GM19438 (cell line): ENCODE measurements at regions not wholly inside any gene's neighbourhood (a gene's known extent, or its start where the extent isn't known, plus 50 kb on each side); places are given as distances from the start of the nearest gene placed in this dataset.

Source experiments
- ATAC-seq: cut with Tn5 transposase; IDR thresholded peaks from one replicate; pipeline ENCODE4 v1.9.1; 2021; ENCODE audit warnings: low read depth; ENCODE audit not compliant: unreplicated experiment

DNA sequence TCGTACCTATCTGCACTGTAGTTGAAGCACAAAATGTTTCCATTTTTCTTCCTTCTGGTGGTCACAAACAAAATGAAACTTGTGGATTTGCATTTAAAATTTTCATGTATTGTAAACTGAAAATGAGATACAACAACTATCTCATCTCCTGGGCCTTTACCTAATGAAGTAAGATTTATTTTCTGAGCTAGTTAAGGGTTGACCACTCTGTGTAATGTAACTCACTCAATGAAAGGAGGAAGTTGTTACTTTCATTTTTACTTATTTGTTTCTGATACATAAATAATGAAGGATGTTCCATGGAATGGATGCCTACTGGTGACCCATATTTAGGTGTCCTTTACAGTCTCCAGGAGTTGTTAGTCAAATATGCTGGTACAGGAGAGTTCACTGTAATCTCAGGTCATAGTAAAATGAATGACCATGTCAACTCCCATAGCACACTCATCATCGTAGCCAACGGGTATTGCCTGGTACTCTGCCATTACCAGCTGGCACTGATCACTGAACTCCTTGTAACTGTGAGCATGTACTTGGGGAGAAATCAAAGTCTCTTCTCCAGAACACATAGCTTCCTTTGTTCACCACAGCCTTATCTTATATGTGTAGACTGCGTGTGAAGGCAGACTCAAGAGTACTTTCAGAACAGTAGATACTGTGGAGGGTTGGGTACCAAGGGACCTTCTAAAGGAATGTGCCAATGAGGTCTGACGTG, 474.2 kb upstream of the ROBO2 start:
- no peak for ATAC-seq

DNA sequence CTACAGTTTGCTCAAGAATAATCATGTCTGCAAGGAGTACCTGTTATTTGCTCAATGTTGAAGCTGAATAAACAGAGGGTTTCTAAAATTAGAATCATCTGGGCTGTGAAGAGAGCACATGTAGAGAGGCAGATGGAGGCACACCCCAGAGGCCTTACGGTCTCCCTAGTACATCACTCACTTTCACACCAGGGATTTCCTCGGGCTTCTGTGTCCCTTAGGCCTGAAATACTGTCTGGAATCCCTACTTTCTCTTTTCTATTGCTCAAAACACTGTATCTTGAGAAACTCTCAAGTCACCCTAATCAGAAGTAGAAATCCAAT, 473.7 kb upstream of the ROBO2 start:
- ATAC-seq = no peak

DNA sequence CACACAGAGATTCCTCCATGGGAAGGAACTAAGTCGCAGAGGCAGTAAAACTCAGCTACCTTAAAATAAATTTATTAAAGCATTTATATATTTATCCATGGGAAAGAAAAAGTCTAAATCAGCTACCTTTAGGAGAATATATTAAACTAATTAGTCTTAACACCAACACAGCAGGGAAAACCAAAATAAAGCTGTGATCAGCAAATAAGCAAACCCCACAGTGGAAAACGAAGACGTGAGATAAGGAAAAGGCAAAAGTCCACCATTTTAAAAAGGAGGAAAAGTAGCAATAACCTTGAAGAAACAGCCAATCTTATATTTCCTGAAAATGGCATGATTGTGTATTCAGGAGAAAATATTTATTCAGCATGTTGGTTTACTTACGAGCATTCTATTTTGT, 473.0 kb upstream of the ROBO2 start:
- no peak for ATAC-seq

DNA sequence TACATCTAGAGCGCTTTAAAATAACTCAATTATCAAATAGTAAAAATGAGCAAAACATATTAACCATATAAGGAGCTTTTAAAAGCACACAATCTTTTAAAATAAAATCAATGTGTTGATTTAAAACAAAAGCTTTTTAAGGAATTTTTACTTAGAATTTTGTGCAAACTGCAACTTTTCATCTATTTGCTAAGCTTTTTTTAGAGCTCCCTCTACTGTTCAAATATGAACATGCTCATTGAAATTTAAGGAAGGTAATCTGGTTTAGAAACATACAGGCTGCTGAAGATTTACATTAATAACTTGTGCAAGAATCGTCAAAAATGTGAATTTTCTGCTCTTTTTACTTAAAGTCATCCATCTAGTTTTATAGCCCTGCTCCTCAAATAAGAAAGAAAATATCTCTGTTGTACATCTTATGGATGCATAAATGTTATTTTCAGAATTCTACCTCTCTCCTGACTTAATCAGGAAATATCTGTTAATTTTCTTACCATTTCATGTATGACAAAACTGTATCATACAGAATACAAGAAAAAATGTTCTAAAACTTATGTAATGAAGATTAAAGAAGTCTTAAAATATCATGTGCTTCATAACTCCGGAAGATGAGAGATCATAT, 469.4 kb upstream of the ROBO2 start:
- ATAC-seq = no peak

DNA sequence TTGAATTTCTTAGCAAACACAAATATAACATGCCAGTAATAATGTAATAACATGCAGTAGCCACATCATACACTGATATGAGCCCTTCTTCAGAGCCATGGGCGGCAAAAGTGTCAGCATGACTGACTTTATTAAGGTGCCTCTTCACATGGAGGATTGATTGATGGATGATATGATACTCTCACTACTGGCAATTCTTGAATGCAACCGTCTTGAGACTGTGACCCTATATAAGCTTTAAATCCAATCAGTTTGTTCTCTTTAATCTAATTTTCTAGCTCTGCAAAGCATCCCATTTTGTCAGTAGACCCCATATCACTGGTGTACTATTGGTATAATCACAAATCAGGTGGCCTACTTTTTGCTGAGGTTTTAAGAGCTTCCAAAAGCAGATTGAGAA, 463.7 kb upstream of the ROBO2 start:
- no peak for ATAC-seq

DNA sequence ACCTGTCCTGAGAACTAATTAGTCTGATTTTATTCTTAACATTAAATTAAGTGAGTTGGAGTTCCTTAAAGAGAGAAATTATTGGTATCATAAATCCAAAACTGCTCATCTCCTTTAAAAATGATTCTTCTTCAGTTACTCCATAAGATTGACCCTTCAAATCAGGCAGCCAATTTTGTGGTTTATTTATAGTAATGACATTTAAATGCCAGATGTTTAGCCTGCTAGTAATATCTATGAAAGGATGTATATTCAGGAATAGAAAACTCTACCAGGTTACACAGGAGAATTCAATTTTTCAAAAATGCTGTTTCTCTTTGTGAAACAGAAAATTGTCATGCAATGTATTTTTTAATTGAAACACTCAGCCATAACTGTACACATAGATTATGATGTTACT, 457.8 kb upstream of the ROBO2 start:
- no peak for ATAC-seq

DNA sequence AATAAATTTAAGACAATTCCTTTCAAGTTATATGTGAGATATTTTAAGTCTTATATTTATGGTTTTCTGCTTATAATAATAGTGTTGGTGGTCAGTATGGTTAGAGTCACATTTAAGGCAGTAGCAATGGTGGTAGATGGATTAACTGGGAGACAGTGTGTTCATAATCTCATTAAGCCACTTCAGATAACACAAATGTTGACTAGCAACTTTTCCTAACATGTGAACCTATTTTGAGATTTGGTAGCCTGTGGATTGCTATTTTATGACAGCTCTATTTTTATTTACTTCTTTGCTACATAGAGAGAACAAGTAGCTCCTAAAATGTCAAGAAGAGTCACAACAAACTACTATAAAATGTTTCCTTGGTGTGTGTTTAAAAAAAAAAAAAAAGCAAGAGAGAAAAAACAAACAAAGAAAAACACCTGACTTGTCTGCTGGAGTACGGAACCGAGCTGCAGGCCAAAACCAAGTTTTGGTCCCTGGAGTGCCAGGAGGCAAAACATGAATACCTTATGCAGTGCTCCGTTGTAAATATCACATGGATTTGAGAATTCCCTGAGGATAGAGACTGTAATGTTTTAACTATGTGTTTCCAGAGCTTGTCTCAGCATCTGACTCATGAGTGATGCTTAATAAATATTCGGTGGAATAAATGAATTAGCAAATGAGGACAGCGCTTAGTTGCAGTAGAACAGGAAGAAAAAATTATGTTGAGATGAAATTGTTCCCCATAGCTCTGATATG, 457.1 kb upstream of the ROBO2 start:
- ATAC-seq = no peak

DNA sequence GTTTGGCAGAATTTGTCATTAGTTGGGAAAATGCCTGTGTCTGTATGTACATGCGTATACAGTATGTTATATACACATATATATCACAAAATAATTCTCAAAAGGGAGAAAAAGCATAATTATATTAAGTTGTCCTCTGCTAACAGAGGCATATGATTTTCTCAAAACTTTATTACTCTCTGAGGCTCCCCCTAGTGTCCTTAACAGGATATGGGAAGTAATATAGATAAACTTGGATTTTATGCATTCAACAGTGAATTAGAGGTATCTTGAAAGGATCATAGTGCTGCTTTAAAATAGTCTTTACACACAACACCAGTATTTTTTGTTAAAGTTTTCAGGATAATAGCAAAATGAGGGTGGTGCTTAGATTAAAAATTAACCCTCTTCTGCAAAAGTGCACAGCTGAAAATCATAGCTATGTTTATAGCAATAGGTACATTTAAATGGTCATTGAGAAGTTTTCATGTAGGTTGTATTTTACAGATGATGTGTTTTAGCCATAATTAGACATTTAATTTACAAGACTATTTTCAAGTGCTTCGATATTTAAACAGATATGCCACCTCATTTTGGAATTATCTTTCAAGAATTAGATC, 454.0 kb upstream of the ROBO2 start:
- no peak for ATAC-seq

DNA sequence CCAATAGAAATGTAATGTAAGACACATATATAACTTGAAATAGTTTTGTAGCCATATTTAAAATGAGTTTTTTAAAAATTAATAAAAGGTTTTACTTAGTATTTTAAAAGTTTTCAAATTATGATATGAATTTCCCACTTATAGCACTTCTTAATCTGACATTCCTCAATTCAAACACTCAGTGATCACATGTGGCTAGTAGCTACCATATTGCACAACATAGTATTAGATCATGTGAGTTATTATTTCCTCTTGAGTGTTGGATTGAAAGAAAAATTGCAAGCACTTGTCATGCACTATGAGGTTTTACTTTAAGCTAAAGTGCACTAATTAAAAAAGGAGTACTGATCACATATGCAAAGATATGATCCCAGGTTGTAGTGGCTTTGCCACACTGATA, 453.4 kb upstream of the ROBO2 start:
- ATAC-seq = no peak

DNA sequence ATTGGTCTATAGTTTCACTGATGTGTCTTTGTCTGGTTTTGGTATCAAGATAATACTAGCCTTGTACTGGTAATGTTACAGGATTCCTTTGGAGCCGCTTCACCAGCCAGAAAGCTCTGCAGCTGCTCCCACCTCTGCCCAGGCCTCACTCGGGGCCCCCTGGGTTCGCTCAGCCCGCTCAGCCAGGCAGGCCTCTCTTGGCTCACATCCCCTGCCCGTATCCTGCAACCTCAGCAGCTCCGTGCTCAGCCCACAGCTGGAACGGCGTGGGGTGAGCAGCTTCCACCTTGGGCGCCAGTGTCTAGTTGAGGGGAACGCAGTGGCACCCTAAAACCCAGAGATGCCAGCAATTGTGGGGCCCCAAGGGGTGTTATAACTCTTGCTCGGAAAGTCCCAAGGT, 429.7 kb upstream of the ROBO2 start:
- no peak for ATAC-seq

DNA sequence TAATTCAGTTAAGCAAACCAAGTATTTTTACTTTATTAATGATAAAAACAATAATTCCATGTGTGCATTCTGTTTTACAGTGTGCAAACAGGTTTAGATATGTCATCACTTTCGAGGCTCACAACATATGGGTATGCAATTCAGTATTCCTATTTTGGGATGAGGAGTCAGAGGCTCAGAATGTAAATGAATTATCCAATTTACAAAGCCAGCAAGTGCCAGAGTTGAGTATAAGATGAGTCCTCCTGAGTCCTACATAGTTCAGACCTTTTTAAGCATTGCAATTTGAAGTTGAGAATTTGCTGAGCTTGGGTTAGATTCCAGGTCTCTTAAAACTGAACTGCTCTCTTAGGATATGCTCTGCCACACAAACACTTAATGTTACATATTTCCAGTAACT, 424.2 kb upstream of the ROBO2 start:
- ATAC-seq = no peak

DNA sequence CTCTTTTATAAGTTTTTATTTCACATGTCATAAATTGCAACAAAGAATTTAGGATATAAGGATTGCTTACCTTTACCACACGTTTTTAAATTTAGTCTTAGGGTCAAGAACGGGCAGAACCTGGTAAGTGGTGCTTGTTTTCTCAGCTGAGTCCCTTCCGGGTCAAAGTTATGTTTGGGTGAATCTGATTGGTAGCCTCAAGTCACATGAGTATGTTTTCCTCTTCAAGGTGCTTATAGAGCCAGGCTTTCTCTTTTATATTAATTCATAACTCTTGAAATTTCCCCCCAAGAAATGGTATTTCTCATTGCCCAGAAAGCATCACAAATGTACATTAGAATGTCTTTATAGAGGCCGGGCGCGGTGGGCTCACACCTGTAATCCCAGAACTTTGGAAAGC, 415.7 kb upstream of the ROBO2 start:
- ATAC-seq = no peak

DNA sequence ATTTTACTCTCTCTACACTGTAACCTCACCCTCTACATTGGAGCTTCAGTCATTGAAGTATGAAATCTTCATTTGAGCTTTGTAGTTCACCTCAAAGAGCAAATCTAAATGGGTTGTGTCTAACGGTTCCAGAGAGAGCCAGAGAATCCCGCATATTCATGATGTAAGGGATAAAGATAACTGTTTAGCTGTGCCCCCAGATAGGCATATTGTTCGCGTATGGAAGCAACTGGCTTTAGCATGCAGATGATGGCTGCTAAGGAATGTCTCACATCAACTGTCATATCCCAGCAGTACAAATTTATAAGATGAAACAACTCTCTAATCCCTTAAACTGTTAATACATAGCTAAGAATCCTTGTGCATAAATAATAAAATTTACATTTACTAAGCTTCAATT, 412.7 kb upstream of the ROBO2 start:
- ATAC-seq = no peak

DNA sequence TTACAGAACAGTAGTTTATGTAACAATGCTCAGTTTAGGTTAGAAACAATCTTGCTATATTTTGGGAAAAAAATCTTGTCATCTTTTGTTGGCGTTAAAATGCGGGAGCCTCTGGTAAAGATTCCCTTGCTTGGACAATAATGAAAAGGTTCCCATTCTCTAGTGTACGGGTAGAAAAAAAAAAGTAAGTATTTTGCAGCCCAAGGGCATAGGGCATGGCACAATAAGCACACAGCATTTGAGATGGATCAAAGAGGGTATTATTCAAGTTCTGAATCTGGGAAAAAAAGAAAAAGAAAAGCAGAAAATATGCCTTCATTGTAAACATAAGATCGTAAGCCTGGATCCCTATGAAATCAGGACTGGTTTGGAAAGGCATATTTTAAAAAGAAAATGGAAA, 408.6 kb upstream of the ROBO2 start:
- ATAC-seq = no peak

DNA sequence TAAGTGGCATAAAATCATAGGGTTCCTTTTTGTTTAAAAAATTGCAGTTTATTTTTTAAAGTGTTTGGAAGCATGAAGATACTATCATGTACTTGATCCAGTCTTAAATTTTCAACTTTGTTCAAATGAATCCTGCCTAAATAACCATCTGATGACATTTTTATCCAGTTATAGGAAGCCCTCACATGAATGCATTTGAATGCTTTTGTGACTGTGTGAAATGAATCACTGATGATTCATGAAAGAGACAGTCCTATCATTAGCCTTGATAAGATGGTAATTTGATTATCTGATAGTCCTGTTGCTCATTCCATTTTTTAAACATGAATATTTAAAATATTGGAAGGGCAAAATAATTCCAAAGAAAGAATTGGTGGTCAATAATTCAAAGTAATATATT, 401.9 kb upstream of the ROBO2 start:
- ATAC-seq = no peak

DNA sequence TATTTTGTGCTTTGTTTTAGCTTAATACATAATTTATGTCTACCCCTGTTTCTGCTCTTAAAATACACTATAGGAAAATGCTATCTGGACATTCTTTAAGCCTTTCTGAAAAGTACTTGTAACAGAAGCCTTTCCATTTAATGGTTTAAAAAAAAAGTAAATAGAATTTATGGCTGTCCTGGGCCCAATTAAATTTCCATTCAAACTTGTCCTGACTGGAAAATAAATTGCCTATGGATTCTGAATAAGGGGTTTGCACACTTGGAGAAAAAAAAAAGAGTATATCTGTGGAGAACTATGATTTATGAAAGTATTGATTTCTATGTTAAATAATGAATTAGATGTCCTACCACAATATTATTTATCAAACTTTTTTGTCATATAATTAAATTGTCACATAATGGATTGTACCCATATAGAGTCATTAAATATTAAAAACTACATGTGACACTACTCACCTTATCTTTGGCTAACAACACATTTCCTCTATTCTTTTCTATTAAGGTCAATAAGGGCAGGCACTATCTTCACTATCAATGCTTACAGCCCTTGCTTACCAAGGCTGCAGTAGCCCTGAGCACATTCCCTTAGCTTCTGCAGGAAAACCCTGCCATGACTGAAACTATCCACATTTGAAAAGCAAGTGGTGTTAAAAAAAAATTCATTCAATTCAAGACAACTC, 396.1 kb upstream of the ROBO2 start:
- ATAC-seq = no peak

DNA sequence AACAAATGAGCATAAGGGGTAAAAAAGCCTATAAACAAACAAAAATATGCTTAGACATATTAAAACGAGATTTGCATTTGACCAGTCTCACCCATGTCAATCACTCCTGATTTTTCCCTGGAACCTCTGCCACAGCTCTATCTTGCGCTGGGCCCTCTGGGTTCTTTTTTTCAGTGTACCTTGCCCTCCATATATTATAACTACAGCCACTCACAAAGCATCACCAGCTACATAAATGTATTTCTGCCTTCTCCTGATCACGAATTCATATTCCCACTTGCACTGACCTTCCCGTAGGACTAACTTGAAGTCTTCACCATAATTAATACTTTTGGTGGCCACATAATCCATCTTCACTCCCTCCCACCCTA, 395.6 kb upstream of the ROBO2 start:
- no peak for ATAC-seq

DNA sequence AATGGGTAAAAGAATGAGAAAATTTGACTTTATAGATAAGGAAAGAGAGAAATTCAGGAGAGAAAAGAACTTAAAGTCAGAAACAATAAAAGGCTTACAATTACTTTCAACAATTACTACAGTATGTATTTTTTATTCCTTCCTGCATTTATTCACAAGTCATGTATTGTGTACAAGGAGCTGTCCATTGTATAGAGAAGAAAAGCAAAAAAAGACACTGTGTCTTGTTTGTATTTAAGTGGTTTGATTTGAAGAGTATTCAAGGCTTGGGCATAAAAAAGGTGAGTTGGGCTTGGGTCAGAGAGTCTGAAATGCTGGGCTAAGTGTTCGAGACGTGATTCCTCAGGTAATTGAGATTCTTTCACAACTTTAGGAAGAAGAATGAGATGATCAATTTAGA, 394.2 kb upstream of the ROBO2 start:
- ATAC-seq = no peak

DNA sequence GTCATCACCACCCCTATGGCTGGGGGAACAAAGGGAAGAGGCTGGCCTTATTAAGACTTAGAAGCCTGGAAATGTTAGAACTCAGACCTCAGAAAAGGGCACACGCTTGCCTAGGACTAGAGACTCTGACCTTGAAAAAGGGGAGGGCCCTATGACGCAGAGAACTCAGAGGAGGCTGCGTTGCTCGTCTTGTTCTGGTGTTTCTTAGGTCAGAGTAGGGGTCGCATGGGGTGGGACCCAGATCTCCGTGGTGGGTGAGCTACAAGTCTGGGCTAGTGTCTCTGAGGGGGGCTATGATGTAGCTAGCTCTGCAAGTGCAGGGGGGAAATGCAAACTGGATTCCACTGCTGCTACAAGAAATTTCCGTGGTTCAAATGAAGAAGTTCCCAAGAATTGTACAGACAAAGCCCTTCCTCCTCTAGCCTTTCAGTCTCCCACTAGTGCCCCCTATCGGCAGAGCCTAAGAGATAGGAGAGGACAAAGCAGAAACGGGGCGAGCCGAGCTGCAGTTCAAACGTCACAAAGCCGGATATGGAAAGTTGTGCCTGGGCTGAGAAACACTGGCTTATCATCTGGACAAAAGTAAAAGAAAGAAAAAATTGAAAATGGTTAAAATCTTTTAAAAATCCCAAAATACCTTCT, 392.9 kb upstream of the ROBO2 start:
- ATAC-seq = no peak

DNA sequence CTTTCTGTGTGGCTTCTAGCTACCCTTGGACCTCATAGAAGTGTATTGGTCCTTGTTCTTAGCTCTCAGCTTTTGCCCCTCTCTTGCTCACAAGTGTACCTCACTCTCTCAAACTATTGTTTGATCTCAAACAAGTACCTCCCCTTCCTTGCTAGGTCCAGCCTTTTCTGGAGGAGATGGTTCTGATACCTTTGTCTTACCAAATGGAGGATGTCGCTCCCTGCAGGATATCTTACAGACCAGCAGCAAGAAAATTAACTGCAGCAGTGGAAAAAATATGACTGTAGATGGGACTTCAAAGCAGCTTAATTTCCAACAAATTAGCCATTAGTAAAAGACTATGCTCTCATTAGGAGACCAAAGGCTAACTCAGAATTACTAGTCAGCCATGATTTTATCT, 388.1 kb upstream of the ROBO2 start:
- no peak for ATAC-seq

DNA sequence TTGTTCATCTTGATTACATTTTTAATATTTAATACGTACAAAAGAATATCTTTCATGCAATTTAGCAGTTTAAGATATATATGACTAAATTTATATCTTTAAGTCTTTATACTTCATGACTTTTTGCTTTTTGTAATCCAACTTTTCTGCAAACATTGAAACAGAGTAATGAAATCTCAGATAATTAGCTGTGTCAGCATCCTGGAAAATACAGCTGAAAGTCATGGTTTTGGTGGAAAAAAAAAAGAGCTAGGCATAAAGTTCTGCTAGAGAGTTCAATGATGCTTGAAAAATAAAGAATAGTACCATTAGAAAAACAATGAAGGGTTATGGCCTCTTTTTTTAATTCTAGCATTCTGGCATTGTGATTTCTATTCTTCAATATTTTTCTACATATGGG, 387.4 kb upstream of the ROBO2 start:
- no peak for ATAC-seq
